Thyroid gland (tissue), 4 donors: ENCODE measurements at regions not wholly inside any gene's neighbourhood (a gene's known extent, or its start where the extent isn't known, plus 50 kb on each side); places are given as distances from the start of the nearest gene placed in this dataset.
"Not testable (repeated sequence)": the region's sequence is repeated elsewhere in the genome, so short reads cannot be mapped to it uniquely, and the experiment has no call there.

ENCODE experiments used
- DNase-seq, 2 donors: peaks; one replicate each; pipeline ENCODE4 v3.0.0-alpha.2; 2019
- H3K27ac ChIP-seq, 3 donors: fragments of 200-600 bp; sonication (generic); 1 replicate in 2 of 3; 2 replicates in 1 of 3; pipeline ENCODE4 v1.5.1; 2016 to 2019; ENCODE audit warnings: mild to moderate bottlenecking in 1 of 3, moderate library complexity in 1 of 3
- H3K27me3 ChIP-seq: fragments of 200-600 bp; sonication (generic); one replicate; pipeline ENCODE4 v1.5.1; 2019
- H3K36me3 ChIP-seq, 2 donors: fragments of 200-600 bp; sonication (generic); one replicate each; pipeline ENCODE4 v1.5.1; 2016 to 2019
- H3K4me1 ChIP-seq, 2 donors: fragments of 200-600 bp; sonication (generic); one replicate each; pipeline ENCODE4 v1.5.1; 2017 to 2019
- H3K4me3 ChIP-seq, 3 donors: fragments of 200-600 bp; sonication (generic); replicated peaks in 1 of 3; 1 replicate in 2 of 3; 2 replicates in 1 of 3; pipeline ENCODE4 v1.5.1; 2016; ENCODE audit warnings: mild to moderate bottlenecking in 1 of 3
- H3K9me3 ChIP-seq: fragments of 200-600 bp; sonication (generic); one replicate; pipeline ENCODE4 v1.5.1; 2017
- CTCF ChIP-seq, 6 experiments: fragments of 200-600 bp in 3 of 6; fragments of 450-650 bp in 3 of 6; sonication (generic) in 3 of 6; IDR thresholded peaks; one replicate each; pipeline ENCODE4 v1.5.1; 2016 to 2019; ENCODE audit warnings: antibody characterized with exemption in 6 of 6, mild to moderate bottlenecking in 2 of 6, inconsistent platforms in 1 of 6, moderate library complexity in 1 of 6
- POLR2A ChIP-seq, 2 donors: fragments of 450-650 bp; IDR thresholded peaks; one replicate each; pipeline ENCODE4 v1.6.1; 2017; ENCODE audit warnings: antibody characterized with exemption in 2 of 2, mild to moderate bottlenecking in 2 of 2, moderate library complexity in 1 of 2
- WGBS, 2 donors: methylation state at CpG; one replicate each; pipeline ENCODE4 v1.1.5; 2017; 5-methylcytosine and 5-hydroxymethylcytosine counted together
- intact Hi-C: fragments of 100-400 bp; cut with DNase I; formaldehyde crosslinking; loops from one replicate; pipeline ENCODE4 v1.15.1; 2023

DNA sequence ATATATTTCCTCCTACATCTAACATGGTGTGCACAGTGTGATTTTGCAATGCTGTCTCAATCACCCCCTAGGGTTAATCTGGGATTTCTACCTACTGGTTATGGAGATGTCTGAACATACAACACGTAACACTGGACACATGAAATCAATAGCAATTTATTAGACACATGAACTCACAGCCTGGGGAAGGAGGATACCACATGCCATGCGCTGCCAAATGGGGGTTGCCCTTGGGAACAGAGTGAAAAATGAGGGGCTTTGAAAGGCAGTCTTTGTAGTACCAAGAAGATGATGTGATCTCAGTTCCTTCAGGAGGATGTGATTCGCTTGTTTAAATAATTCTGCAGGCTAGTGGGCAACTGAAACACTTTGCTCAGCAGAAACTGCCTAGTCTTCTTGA is 253.6 kb upstream of the LRRC4C start:
- H3K9me3 ChIP-seq: no peaks in the 10 kb centered on the region
- no peak overlapping the region for H3K27ac ChIP-seq
- H3K4me1 ChIP-seq: no peaks in the 10 kb centered on the region
- no peaks in the 10 kb centered on the region for H3K36me3 ChIP-seq
- no peaks in the 10 kb centered on the region for H3K27me3 ChIP-seq
- no peak for TF ChIP-seq CTCF (IDR thresholded peaks at IDR 0.05)
- no peak for TF ChIP-seq POLR2A (IDR thresholded peaks at IDR 0.05)
- 89 to 96% methylated on average over 3 of the region's 3 CpGs for WGBS, 2 donors
- no peak overlapping the region for H3K4me3 ChIP-seq
- intact Hi-C loops: no loop called here
- no peak for DNase-seq

GRCh38 chr11:41714101-41714500 is 254.6 kb upstream of the LRRC4C start:
- WGBS, 2 donors: 40 to 50% methylated on average over 2 of the region's 2 CpGs
- H3K27me3 ChIP-seq: no peaks in the 10 kb centered on the region
- intact Hi-C loops: no loop called here
- H3K4me1 ChIP-seq: no peaks in the 10 kb centered on the region
- TF ChIP-seq CTCF (IDR thresholded peaks at IDR 0.05): no peak
- TF ChIP-seq POLR2A (IDR thresholded peaks at IDR 0.05): no peak
- H3K4me3 ChIP-seq: no peak overlapping the region
- no peak for DNase-seq
- no peaks in the 10 kb centered on the region for H3K36me3 ChIP-seq
- H3K27ac ChIP-seq: no peak overlapping the region
- no peaks in the 10 kb centered on the region for H3K9me3 ChIP-seq

DNA sequence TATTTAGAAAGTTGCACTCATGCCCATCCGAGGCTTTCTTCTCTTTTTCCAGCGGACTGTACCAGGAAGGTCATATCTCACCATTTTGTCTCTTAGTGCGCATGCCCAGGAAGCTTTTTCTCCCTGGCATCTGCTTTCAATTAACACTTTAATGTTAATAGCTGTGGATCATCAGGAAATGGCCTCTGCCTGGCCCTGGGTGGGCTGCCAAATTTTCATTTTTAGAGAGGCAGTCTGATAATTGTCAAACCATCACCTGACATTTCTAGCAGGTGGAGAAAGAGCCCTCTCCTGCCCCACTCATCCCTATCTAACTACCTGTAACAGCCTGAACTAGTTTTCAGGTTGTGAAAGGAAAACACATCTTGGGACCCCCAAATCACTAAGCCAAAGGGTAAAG is 257.4 kb upstream of the LRRC4C start:
- no peaks in the 10 kb centered on the region for H3K27me3 ChIP-seq
- WGBS, 2 donors: 81 to 84% methylated on average over 3 of the region's 3 CpGs
- intact Hi-C loops: no loop called here

GRCh38 chr11:41720761-41721160 is 261.3 kb upstream of the LRRC4C start:
- Histone ChIP-seq H3K36me3 (no peaks in the 10 kb centered on the region), H3K4me3 (no peak overlapping the region), H3K27me3 (no peaks in the 10 kb centered on the region), H3K9me3 (no peaks in the 10 kb centered on the region), H3K27ac (no peak overlapping the region), H3K4me1 (no peaks in the 10 kb centered on the region)
- TF ChIP-seq CTCF (IDR thresholded peaks at IDR 0.05) (no peak), POLR2A (IDR thresholded peaks at IDR 0.05) (no peak)
- WGBS, 2 donors: 50 to 62% methylated on average over 2 of the region's 2 CpGs
- no peak for DNase-seq
- intact Hi-C loops: no loop called here

More for the DNA sequence above, 257.4 kb upstream of the LRRC4C start:
- no peaks in the 10 kb centered on the region for H3K4me1 ChIP-seq
- DNase-seq: no peak
- H3K27ac ChIP-seq: no peak overlapping the region
- H3K36me3 ChIP-seq: no peaks in the 10 kb centered on the region
- H3K9me3 ChIP-seq: no peaks in the 10 kb centered on the region
- no peak overlapping the region for H3K4me3 ChIP-seq
- TF ChIP-seq CTCF (IDR thresholded peaks at IDR 0.05) (no peak), POLR2A (IDR thresholded peaks at IDR 0.05) (no peak)

- intact Hi-C loops, DNase-seq, H3K27me3 ChIP-seq, H3K9me3 ChIP-seq, H3K4me3 ChIP-seq, H3K36me3 ChIP-seq, H3K27ac ChIP-seq, H3K4me1 ChIP-seq: not testable (repeated sequence)
- WGBS, 2 donors: 85 to 91% methylated on average over 4 to 5 of the region's 6 CpGs
Measured at GRCh38 chr11:41728161-41728560, 268.7 kb upstream of the LRRC4C start.

DNA sequence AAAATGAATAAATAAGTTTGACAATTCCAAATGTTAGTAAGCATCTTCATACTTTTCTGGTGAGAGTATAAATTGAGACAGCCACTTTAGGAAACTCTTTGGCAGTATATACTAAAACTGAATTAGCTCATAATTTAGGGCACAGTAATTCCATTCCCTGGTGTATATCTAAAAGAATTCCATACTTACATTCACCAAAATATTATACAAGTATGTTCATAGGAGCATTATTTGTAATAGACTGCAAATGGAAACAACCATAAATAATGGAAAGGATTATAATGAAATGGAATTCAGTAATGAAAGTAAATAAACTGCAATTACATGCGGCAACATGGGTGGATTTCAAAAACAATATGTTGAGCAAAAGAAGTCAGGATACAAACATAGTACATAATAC is 315.8 kb upstream of the LRRC4C start:
- Histone ChIP-seq H3K4me1 (no peaks in the 10 kb centered on the region), H3K27ac (no peak overlapping the region), H3K27me3 (no peaks in the 10 kb centered on the region), H3K4me3 (no peak overlapping the region), H3K36me3 (no peaks in the 10 kb centered on the region), H3K9me3 (no peaks in the 10 kb centered on the region)
- no peak for DNase-seq
- whole genome bisulfite sequencing, 2 donors: 96 to 97% methylated on average over 1 of the region's 1 CpG
- TF ChIP-seq CTCF (IDR thresholded peaks at IDR 0.05) (no peak), POLR2A (IDR thresholded peaks at IDR 0.05) (no peak)
- intact Hi-C loops: no loop called here
